GM12878 (cell line): ENCODE measurements at regions not wholly inside any gene's neighbourhood (a gene's known extent, or its start where the extent isn't known, plus 50 kb on each side); places are given as distances from the start of the nearest gene placed in this dataset.

Experiments
- ATAC-seq: fragments of 200-7000 bp; cut with Tn5 transposase; 3 replicates; pipeline ENCODE4 v1.9.1; 2020; ENCODE audit warnings: mild to moderate bottlenecking, moderate library complexity
- BruUV-seq: library from RNA; stranded (reverse); fragments of 400-500 nt; replicated peaks from 2 replicates; lab custom pipeline; 2021; lab: Mats Ljungman, UMichigan
- CTCF ChIA-PET: fragments of 300-600 bp; sonication (Branson Sonifier 250); formaldehyde crosslinking; extraction: SDS; loops from one replicate; lab custom pipeline; 2021; ENCODE audit warnings: inconsistent platforms; lab: Yijun Ruan, JAX
- POLR2A ChIA-PET: fragments of 350-600 bp; formaldehyde crosslinking; extraction: SDS; loops from one replicate; lab custom pipeline; 2021; ENCODE audit warnings: inconsistent platforms; lab: Charles Lee
- RAD21 ChIA-PET: fragments of 300-600 bp; sonication (Branson Sonifier 250); formaldehyde crosslinking; loops from one replicate; lab custom pipeline; 2023; ENCODE audit warnings: antibody characterized with exemption; ENCODE audit not compliant: unreplicated experiment; lab: Charles Lee
- SMC1A ChIA-PET: fragments of 300-600 bp; sonication (Branson Sonifier 250); formaldehyde crosslinking; loops from one replicate; lab custom pipeline; 2023; ENCODE audit not compliant: unreplicated experiment, uncharacterized antibody; lab: Charles Lee
- DNase-seq: peaks from one replicate; pipeline ENCODE4 v3.0.0-alpha.2; 2011; ENCODE audit warnings: low read depth, low spot score
- FAIRE-seq: peaks from 3 replicates; lab custom pipeline; 2011; peaks lifted over from hg19 to GRCh38; lab: Jason Lieb, UNC
- H2AFZ ChIP-seq: 2 replicates; pipeline ENCODE4 v1.6.0; 2011; ENCODE audit warnings: low read depth, low read length, control low read depth; ENCODE audit not compliant: control insufficient read depth
- H3K27ac ChIP-seq: 2 replicates; pipeline ENCODE4 v1.5.1; 2011; ENCODE audit warnings: control low read depth; ENCODE audit not compliant: control insufficient read depth, insufficient read depth
- H3K27me3 ChIP-seq, 2 experiments: replicated peaks in 1 of 2; 2 replicates each; pipeline versions ENCODE4 v1.6.0 to v1.6.1; 2011; ENCODE audit warnings: low read length in 1 of 2; ENCODE audit not compliant: control insufficient read depth in 2 of 2, insufficient read depth in 2 of 2
- H3K36me3 ChIP-seq, 2 experiments: 2 replicates each; pipeline ENCODE4 v1.5.1; 2011; ENCODE audit warnings: low read length in 1 of 2; ENCODE audit not compliant: control insufficient read depth in 2 of 2, insufficient read depth in 2 of 2
- H3K4me1 ChIP-seq: 2 replicates; pipeline ENCODE4 v1.6.1; 2011; ENCODE audit warnings: mild to moderate bottlenecking, low read length, moderate library complexity, mixed read lengths; ENCODE audit not compliant: control insufficient read depth, insufficient read depth
- H3K4me2 ChIP-seq: 2 replicates; pipeline ENCODE4 v1.6.0; 2011; ENCODE audit warnings: control low read depth; ENCODE audit not compliant: control insufficient read depth, insufficient read depth
- H3K4me3 ChIP-seq: fragments of 200-600 bp; sonication (generic); 2 replicates; pipeline ENCODE4 v1.5.1; 2016
- H3K79me2 ChIP-seq: 2 replicates; pipeline ENCODE4 v1.6.0; 2011; ENCODE audit warnings: low read length; ENCODE audit not compliant: control insufficient read depth, insufficient read depth
- H3K9ac ChIP-seq: 2 replicates; pipeline ENCODE4 v1.8.0; 2011; ENCODE audit warnings: low read length, control low read depth, mixed read lengths; ENCODE audit not compliant: control insufficient read depth, insufficient read depth
- H3K9me3 ChIP-seq: replicated peaks from 3 replicates; pipeline ENCODE4 v1.5.1; 2011; ENCODE audit warnings: mild to moderate bottlenecking, low read length; ENCODE audit not compliant: control insufficient read depth, insufficient read depth
- H4K20me1 ChIP-seq: 2 replicates; pipeline ENCODE4 v1.6.0; 2011; ENCODE audit not compliant: control insufficient read depth, insufficient read depth
- BCL11A ChIP-seq: IDR thresholded peaks from 2 replicates; pipeline ENCODE4 v1.6.1; 2011; ENCODE audit warnings: low read depth, low read length
- BCL3 ChIP-seq: IDR thresholded peaks from 2 replicates; pipeline ENCODE4 v1.6.1; 2011; ENCODE audit warnings: borderline replicate concordance, low read depth, mild to moderate bottlenecking, moderate library complexity, low read length; ENCODE audit not compliant: insufficient read depth, poor library complexity, severe bottlenecking
- E2F4 ChIP-seq: IDR thresholded peaks from 2 replicates; pipeline ENCODE4 v1.6.1; 2012; ENCODE audit warnings: low read depth, low read length, improper control_type of control experiment
- HCFC1 ChIP-seq: fragments of 150-350 bp; IDR thresholded peaks from 2 replicates; pipeline ENCODE4 v1.6.1; 2014; ENCODE audit warnings: low read length
- HDAC2 ChIP-seq: fragments of 200-600 bp; sonication (generic); IDR thresholded peaks from 2 replicates; pipeline ENCODE4 v1.6.1; 2017
- HDAC6 ChIP-seq: fragments of 200-600 bp; sonication (generic); IDR thresholded peaks from one replicate; pipeline ENCODE4 v1.8.0; 2017; ENCODE audit warnings: antibody characterized with exemption; ENCODE audit not compliant: unreplicated experiment
- HDGF ChIP-seq: fragments of 450-650 bp; IDR thresholded peaks from 2 replicates; pipeline ENCODE4 v1.6.1; 2016; ENCODE audit warnings: antibody characterized with exemption
- IRF5 ChIP-seq: fragments of 450-650 bp; IDR thresholded peaks from 2 replicates; pipeline ENCODE4 v1.6.1; 2017; ENCODE audit warnings: borderline replicate concordance
- LARP7 ChIP-seq: fragments of 450-650 bp; IDR thresholded peaks from 2 replicates; pipeline ENCODE4 v1.6.1; 2017; ENCODE audit warnings: mild to moderate bottlenecking
- NFIC ChIP-seq: IDR thresholded peaks from 2 replicates; pipeline ENCODE4 v1.6.1; 2012; ENCODE audit warnings: low read depth, mild to moderate bottlenecking, inconsistent platforms, low read length, moderate library complexity
- RAD21 ChIP-seq: IDR thresholded peaks from 2 replicates; pipeline ENCODE4 v1.6.1; 2011; ENCODE audit warnings: mild to moderate bottlenecking, low read depth, low read length, moderate library complexity; ENCODE audit not compliant: insufficient read depth
- RELA ChIP-seq: fragments of 450-650 bp; IDR thresholded peaks from 2 replicates; pipeline ENCODE4 v1.8.0; 2014; ENCODE audit warnings: borderline replicate concordance; ENCODE audit not compliant: partially characterized antibody
- RELB ChIP-seq: fragments of 450-650 bp; IDR thresholded peaks from 2 replicates; pipeline ENCODE4 v1.6.1; 2017; ENCODE audit warnings: low read depth, mild to moderate bottlenecking, moderate library complexity
- WRNIP1 ChIP-seq: IDR thresholded peaks from 2 replicates; pipeline ENCODE4 v1.6.1; 2011; ENCODE audit warnings: low read depth, low read length, improper control_type of control experiment, borderline replicate concordance
- ZBED1 ChIP-seq: IDR thresholded peaks from 2 replicates; pipeline ENCODE4 v1.6.1; 2016; ENCODE audit warnings: borderline replicate concordance
- ZNF592 ChIP-seq: fragments of 450-650 bp; IDR thresholded peaks from 2 replicates; pipeline ENCODE4 v1.6.1; 2017; ENCODE audit warnings: mild to moderate bottlenecking, moderate library complexity
- ZNF622 ChIP-seq: fragments of 450-650 bp; IDR thresholded peaks from 2 replicates; pipeline ENCODE4 v1.6.1; 2017; ENCODE audit warnings: mild to moderate bottlenecking, inconsistent platforms
- WGBS: methylation state at CpG from one replicate; pipeline ENCODE4 v1.1.6; 2016; ENCODE audit warnings: low lambda C conversion rate; ENCODE audit not compliant: insufficient replicate concordance, insufficient coverage; ENCODE audit errors: missing lambda C conversion rate; 5-methylcytosine and 5-hydroxymethylcytosine counted together
- in situ Hi-C: fragments of 300-500 bp; cut with MboI; formaldehyde crosslinking; loops from 9 replicates; pipeline ENCODE4 v1.14.3; 2018; ENCODE audit warnings: mixed read lengths
- intact Hi-C: fragments of 100-400 bp; cut with micrococcal nuclease; formaldehyde crosslinking; loops from one replicate; pipeline ENCODE4 v1.14.2; 2022; ENCODE audit not compliant: unreplicated experiment

- H3K9ac ChIP-seq: no peak overlapping the region
- RAD21 ChIA-PET: no interaction called here
- DNase-seq: no peak
- H3K4me3 ChIP-seq: no peak overlapping the region
- SMC1A ChIA-PET: no interaction called here
- intact Hi-C loops (no loop called here), in situ Hi-C loops (no loop called here)
- no TSS peak for BruUV-seq
- H4K20me1 ChIP-seq: no peaks in the 10 kb centered on the region
- 0% methylated on average over 3 of the region's 3 CpGs for WGBS
- H3K79me2 ChIP-seq: no peaks in the 10 kb centered on the region
- no peaks in the 10 kb centered on the region for H3K27me3 ChIP-seq
- no peaks in the 10 kb centered on the region for H3K4me1 ChIP-seq
- H2AFZ ChIP-seq: no peak overlapping the region
- no peak for TF ChIP-seq ZBED1
- no peak for TF ChIP-seq IRF5
- no peak for TF ChIP-seq RAD21
- TF ChIP-seq HDAC2: no peak
- TF ChIP-seq HDAC6: no peak
- TF ChIP-seq RELA: no peak
- no peak for TF ChIP-seq HDGF
- no peak for TF ChIP-seq WRNIP1
- no peak for TF ChIP-seq ZNF622
- TF ChIP-seq HCFC1: no peak
- no peak for TF ChIP-seq ZNF592
- no peak for TF ChIP-seq BCL11A
- TF ChIP-seq BCL3: no peak
- no peak for TF ChIP-seq NFIC
- TF ChIP-seq E2F4: no peak
- no peak for TF ChIP-seq LARP7
- TF ChIP-seq RELB: no peak
- TF ChIP-seq, all 136 proteins: peak for 0
- no peak for ATAC-seq
- H3K27ac ChIP-seq: no peak overlapping the region
- ChIA-PET CTCF (no interaction called here), POLR2A (no interaction called here)
- no peak overlapping the region for H3K4me2 ChIP-seq
- no peaks in the 10 kb centered on the region for H3K9me3 ChIP-seq
- FAIRE-seq: no peak
- no peaks in the 10 kb centered on the region for H3K36me3 ChIP-seq
Observed at GRCh38 chr3:145967043-145967442, 193.9 kb downstream of the PLOD2 start.
